GM12864 (cell line): ENCODE measurements at regions not wholly inside any gene's neighbourhood (a gene's known extent, or its start where the extent isn't known, plus 50 kb on each side); places are given as distances from the start of the nearest gene placed in this dataset.

ENCODE experiments used
- DNase-seq: peaks from one replicate; pipeline ENCODE4 v3.0.0-alpha.2; 2011; ENCODE audit warnings: low read depth
- H3K4me3 ChIP-seq: 2 replicates; pipeline ENCODE4 v1.5.1; 2011; ENCODE audit warnings: mild to moderate bottlenecking, low read depth, low read length, control low read depth
- TF ChIP-seq, protein P1 (sequence below): IDR thresholded peaks from 2 replicates; pipeline ENCODE4 v1.5.1; 2011; ENCODE audit warnings: low read depth, mild to moderate bottlenecking, moderate library complexity, low read length, control low read depth, inconsistent platforms; ENCODE audit errors: missing control alignments

DNA sequence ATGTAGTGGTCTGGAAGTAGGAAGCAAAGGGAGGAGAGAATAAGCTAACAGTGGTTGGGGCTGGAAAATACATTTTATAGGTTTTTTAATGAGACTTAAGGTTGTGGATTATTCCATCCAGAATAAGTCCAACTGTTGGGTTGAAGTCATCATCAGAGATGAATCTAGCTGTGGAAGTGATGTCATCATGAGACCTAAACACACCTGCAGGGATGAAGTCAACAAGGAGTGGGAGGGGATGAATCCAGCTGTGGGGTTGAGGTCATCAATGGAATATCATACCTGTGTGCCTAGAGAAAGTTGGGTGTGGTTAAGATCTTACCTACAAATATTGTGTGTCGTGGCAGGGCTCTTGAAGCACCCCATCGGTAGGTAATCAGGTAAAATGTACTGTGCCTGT is 730.7 kb downstream of the RFPL4B start:
- TF ChIP-seq, protein P1, sequence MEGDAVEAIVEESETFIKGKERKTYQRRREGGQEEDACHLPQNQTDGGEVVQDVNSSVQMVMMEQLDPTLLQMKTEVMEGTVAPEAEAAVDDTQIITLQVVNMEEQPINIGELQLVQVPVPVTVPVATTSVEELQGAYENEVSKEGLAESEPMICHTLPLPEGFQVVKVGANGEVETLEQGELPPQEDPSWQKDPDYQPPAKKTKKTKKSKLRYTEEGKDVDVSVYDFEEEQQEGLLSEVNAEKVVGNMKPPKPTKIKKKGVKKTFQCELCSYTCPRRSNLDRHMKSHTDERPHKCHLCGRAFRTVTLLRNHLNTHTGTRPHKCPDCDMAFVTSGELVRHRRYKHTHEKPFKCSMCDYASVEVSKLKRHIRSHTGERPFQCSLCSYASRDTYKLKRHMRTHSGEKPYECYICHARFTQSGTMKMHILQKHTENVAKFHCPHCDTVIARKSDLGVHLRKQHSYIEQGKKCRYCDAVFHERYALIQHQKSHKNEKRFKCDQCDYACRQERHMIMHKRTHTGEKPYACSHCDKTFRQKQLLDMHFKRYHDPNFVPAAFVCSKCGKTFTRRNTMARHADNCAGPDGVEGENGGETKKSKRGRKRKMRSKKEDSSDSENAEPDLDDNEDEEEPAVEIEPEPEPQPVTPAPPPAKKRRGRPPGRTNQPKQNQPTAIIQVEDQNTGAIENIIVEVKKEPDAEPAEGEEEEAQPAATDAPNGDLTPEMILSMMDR: no peak
- no peak overlapping the region for H3K4me3 ChIP-seq

DNA sequence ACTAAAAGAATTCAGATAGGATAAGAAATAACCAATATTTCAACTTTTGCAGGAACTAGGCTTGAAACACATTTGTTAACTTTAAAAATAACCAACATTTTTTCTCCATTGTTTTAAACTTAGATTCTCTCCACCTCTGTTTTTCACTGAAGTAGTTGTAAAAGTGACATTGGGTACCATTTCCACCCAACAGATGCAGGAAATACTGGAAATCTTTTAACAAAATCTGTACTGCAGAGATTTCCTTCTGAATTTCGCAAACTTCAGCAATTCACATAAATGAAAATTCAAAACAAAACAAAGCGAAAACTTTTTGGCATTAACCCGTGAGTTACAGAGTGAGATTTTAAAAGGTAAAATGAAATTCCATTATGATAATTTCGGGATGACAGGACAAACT is 731.7 kb downstream of the RFPL4B start:
- TF ChIP-seq, protein P1: no peak
- DNase-seq: no peak
- no peak overlapping the region for H3K4me3 ChIP-seq

More for the DNA sequence above, 730.7 kb downstream of the RFPL4B start:
- DNase-seq: no peak

DNA sequence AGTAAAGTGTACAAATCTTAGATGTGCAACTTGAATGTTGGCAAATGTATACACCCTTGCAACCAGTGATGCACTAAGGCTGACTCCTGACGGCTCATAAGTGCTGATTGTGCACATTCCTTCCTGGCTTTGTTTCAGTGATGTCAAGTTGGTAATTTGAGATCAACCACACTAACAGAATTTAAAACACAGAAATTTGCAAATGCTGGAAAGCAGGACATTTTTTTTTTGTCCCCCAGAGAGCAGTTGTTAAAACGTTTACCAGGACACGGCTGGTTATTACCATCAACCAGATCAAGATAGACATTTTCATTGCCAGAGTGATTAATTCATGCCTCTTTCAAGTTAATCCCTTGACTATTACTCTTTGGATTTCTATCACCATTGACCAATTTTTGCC is 735.6 kb downstream of the RFPL4B start:
- no peak for DNase-seq
- TF ChIP-seq, protein P1: no peak
- no peak overlapping the region for H3K4me3 ChIP-seq

DNA sequence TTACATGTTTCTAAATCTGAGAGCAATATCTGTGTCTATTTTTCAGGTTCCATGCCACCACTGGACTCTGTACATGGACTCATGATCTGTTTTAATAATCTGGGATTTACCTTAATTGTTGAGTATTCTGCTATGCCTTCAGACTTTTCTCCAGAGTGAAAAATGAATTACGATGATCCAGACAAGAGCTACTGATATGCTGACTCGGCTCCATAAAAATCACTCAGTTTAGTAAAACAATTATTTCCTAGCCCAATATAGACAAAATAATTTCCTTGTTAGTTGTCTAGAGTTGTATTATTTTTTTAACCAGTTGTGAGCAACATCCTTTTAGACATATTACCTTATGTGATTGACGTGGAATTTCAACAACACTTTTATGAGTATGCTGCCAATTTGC is 736.8 kb downstream of the RFPL4B start:
- TF ChIP-seq, protein P1: no peak
- no peak overlapping the region for H3K4me3 ChIP-seq
- DNase-seq: no peak

DNA sequence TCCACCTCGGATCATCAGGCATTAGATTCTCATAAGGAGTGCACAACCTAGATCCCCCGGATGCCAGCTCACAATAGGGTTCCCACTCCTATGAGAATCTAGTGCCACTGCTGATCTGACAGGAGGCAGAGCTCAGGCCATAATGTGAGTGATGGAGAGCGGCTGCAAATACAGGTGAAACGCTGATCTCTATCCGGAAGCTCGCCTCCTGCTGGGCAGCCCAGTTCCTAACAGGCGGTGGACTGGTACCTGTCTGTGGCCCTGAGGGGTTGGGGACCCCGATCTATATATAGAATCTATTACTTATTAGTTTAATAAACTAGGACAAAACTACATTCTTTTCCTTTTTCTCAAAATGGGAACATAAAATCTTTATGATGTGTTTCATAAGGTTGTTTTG is 741.9 kb downstream of the RFPL4B start:
- no peak for DNase-seq
- no peak overlapping the region for H3K4me3 ChIP-seq
- TF ChIP-seq, protein P1: peak; percentile 23

DNA sequence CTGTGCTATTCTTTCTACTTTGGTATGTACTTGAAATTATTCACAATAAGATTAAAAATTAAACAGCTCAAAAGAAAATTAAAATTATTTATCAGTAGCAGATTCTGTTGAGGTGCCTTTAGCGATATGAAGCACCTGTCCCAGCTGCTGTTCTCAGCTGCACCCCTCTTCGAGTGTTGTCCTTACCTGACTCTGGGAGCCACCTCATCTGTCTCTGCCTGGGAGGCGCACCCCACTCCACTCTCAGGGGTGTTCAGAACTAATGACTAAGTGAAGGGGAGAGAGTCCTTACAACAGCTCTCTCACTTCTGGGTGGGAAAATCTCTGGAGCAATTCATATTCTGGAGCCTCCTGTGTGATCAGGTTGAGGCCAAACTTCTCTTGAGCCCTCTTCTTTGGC is 745.7 kb downstream of the RFPL4B start:
- TF ChIP-seq, protein P1: no peak
- DNase-seq: no peak
- no peak overlapping the region for H3K4me3 ChIP-seq

DNA sequence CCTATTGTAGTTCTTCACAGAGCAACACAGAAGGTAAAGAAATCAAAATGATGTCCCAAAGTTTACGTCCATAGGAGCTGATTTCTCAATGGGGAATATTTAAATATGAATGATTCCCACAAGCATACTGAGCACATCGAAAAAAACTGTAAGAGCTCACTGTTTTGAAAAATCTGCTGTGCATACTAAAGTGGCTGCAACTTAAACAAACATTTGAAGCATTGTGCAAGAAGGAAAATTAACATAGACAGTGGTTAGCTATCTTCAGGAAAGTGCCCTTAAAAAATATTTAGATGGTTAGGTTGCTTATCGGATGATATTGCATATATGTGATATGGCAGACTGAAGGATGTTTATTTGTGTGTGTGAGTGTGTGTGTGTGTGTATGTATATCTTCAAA is 747.6 kb downstream of the RFPL4B start:
- TF ChIP-seq, protein P1: no peak

More for the DNA sequence above, 747.6 kb downstream of the RFPL4B start:
- DNase-seq: no peak
- no peak overlapping the region for H3K4me3 ChIP-seq
